ENCODE measurements at regions not wholly inside any gene's neighbourhood (a gene's known extent, or its start where the extent isn't known, plus 50 kb on each side); places are given as distances from the start of the nearest gene placed in this dataset.

- DNase-seq (ENCODE audit: low read depth in 2 of 2) = no peak
Measured at GRCh38 chr7:52705768-52706167, 329.7 kb upstream of the POM121L12 start.

GRCh38 chr7:52700349-52700748 is 335.1 kb upstream of the POM121L12 start:
- no peak for DNase-seq (ENCODE audit: low read depth in 2 of 2)

GRCh38 chr7:52695973-52696595 is 339.3 kb upstream of the POM121L12 start:
- no peak for DNase-seq (ENCODE audit: low read depth in 2 of 2)

GRCh38 chr7:52691257-52691656 is 344.2 kb upstream of the POM121L12 start:
- no peak for DNase-seq (ENCODE audit: low read depth in 2 of 2)

GRCh38 chr7:52689912-52690311 is 345.5 kb upstream of the POM121L12 start:
- DNase-seq (ENCODE audit: low read depth in 2 of 2) = no peak

GRCh38 chr7:52685333-52685732 is 350.1 kb upstream of the POM121L12 start:
- DNase-seq (ENCODE audit: low read depth in 2 of 2) = no peak

- DNase-seq (ENCODE audit: low read depth in 2 of 2) = no peak
Measured at GRCh38 chr7:52684388-52684787, 351.0 kb upstream of the POM121L12 start.

- no peak for DNase-seq (ENCODE audit: low read depth in 2 of 2)
Measured at GRCh38 chr7:52682993-52683392, 352.4 kb upstream of the POM121L12 start.

- DNase-seq (ENCODE audit: low read depth in 2 of 2) = no peak
Measured at GRCh38 chr7:52670608-52671225, 364.7 kb upstream of the POM121L12 start.

GRCh38 chr7:52669031-52669430 is 366.4 kb upstream of the POM121L12 start:
- no peak for DNase-seq (ENCODE audit: low read depth in 2 of 2)

GRCh38 chr7:52668435-52668834 is 367.0 kb upstream of the POM121L12 start:
- DNase-seq (ENCODE audit: low read depth in 2 of 2) = no peak

- no peak for DNase-seq (ENCODE audit: low read depth in 2 of 2)
Measured at GRCh38 chr7:52659178-52659577, 376.3 kb upstream of the POM121L12 start.

GRCh38 chr7:52656098-52656497 is 379.3 kb upstream of the POM121L12 start:
- no peak for DNase-seq (ENCODE audit: low read depth in 2 of 2)

GRCh38 chr7:52652621-52653020 is 382.8 kb upstream of the POM121L12 start:
- DNase-seq (ENCODE audit: low read depth in 2 of 2) = no peak

GRCh38 chr7:52648872-52649271 is 386.6 kb upstream of the POM121L12 start:
- no peak for DNase-seq (ENCODE audit: low read depth in 2 of 2)

- no peak for DNase-seq (ENCODE audit: low read depth in 2 of 2)
Measured at GRCh38 chr7:52647046-52647445, 388.4 kb upstream of the POM121L12 start.

GRCh38 chr7:52639981-52640380 is 395.5 kb upstream of the POM121L12 start:
- no peak for DNase-seq (ENCODE audit: low read depth in 2 of 2)

- no peak for DNase-seq (ENCODE audit: low read depth in 2 of 2)
Measured at GRCh38 chr7:52639126-52639525, 396.3 kb upstream of the POM121L12 start.

GRCh38 chr7:52635021-52635420 is 400.4 kb upstream of the POM121L12 start:
- no peak for DNase-seq (ENCODE audit: low read depth in 2 of 2)

GRCh38 chr7:52620849-52621248 is 414.6 kb upstream of the POM121L12 start:
- DNase-seq (ENCODE audit: low read depth in 2 of 2) = no peak

GRCh38 chr7:52616552-52616951 is 418.9 kb upstream of the POM121L12 start:
- no peak for DNase-seq (ENCODE audit: low read depth in 2 of 2)

GRCh38 chr7:52615021-52615695 is 420.3 kb upstream of the POM121L12 start:
- no peak for DNase-seq (ENCODE audit: low read depth in 2 of 2)

- no peak for DNase-seq (ENCODE audit: low read depth in 2 of 2)
Measured at GRCh38 chr7:52609511-52609910, 425.9 kb upstream of the POM121L12 start.
